ENCODE measurements at regions not wholly inside any gene's neighbourhood (a gene's known extent, or its start where the extent isn't known, plus 50 kb on each side); places are given as distances from the start of the nearest gene placed in this dataset.

DNA sequence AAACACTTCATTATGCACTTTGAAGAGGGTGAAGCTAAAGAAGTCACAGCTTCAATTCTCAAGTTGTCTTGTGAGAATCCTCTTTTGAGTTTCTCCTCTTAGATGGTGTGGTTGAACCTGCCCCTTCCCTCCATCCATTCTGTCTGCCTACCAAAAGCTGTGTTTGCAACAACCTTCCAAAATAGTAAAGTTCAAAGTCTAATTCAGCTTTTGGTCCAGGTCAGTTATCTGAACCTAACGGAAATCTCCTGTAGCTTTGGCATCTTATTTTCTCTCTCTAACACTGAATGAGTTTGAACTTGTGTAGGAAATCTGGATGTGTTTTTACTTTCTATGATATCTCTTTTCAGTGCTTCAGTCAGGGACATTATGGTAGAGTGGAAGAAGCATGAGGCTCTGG is 201.7 kb upstream of the AR start:
- TF ChIP-seq EP300 (IDR thresholded peaks at IDR 0.05) (no peak), POLR2A (IDR thresholded peaks at IDR 0.05) (no peak)
- TF ChIP-seq, protein P1, sequence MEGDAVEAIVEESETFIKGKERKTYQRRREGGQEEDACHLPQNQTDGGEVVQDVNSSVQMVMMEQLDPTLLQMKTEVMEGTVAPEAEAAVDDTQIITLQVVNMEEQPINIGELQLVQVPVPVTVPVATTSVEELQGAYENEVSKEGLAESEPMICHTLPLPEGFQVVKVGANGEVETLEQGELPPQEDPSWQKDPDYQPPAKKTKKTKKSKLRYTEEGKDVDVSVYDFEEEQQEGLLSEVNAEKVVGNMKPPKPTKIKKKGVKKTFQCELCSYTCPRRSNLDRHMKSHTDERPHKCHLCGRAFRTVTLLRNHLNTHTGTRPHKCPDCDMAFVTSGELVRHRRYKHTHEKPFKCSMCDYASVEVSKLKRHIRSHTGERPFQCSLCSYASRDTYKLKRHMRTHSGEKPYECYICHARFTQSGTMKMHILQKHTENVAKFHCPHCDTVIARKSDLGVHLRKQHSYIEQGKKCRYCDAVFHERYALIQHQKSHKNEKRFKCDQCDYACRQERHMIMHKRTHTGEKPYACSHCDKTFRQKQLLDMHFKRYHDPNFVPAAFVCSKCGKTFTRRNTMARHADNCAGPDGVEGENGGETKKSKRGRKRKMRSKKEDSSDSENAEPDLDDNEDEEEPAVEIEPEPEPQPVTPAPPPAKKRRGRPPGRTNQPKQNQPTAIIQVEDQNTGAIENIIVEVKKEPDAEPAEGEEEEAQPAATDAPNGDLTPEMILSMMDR (IDR thresholded peaks at IDR 0.05) = no peak
